BJ (cell line): ENCODE measurements at regions not wholly inside any gene's neighbourhood (a gene's known extent, or its start where the extent isn't known, plus 50 kb on each side); places are given as distances from the start of the nearest gene placed in this dataset.

Experiments
- CTCF ChIA-PET: fragments of 350-600 bp; formaldehyde crosslinking; extraction: SDS; loops from one replicate; lab custom pipeline; 2021; ENCODE audit warnings: antibody characterized with exemption, inconsistent platforms; lab: Yijun Ruan, JAX
- POLR2A ChIA-PET: fragments of 300-600 bp; sonication (Branson Sonifier 250); formaldehyde crosslinking; extraction: SDS; loops from one replicate; lab custom pipeline; 2021; ENCODE audit warnings: antibody characterized with exemption; lab: Charles Lee
- DNase-seq: peaks from one replicate; pipeline ENCODE4 v3.0.0-alpha.2; 2011; ENCODE audit warnings: low read depth
- H3K27me3 ChIP-seq: 2 replicates; pipeline ENCODE4 v1.6.0; 2011; ENCODE audit warnings: low read length; ENCODE audit not compliant: control insufficient read depth, insufficient read depth
- H3K36me3 ChIP-seq: 2 replicates; pipeline ENCODE4 v1.5.1; 2011; ENCODE audit warnings: low read length; ENCODE audit not compliant: control insufficient read depth, insufficient read depth
- H3K4me3 ChIP-seq: 2 replicates; pipeline ENCODE4 v1.5.1; 2011; ENCODE audit warnings: low read depth, mild to moderate bottlenecking, control low read depth, low read length
- CTCF ChIP-seq: IDR thresholded peaks from 2 replicates; pipeline ENCODE4 v1.5.1; 2011; ENCODE audit warnings: low read depth, mild to moderate bottlenecking, control low read depth, inconsistent platforms, low read length, moderate library complexity; ENCODE audit not compliant: insufficient read depth

- H3K27me3 ChIP-seq, result no peaks in the 10 kb centered on the region
- no peaks in the 10 kb centered on the region for H3K36me3 ChIP-seq
- H3K4me3 ChIP-seq, result no peak overlapping the region
- DNase-seq, result no peak
- POLR2A ChIA-PET, result no interaction called here
- CTCF ChIA-PET, result no interaction called here
- TF ChIP-seq CTCF, result no peak
Observed at GRCh38 chr5:114969482-114969881, 200.2 kb downstream of the TRIM36 start.

- ChIA-PET POLR2A (no interaction called here), CTCF (no interaction called here)
- DNase-seq, result no peak
- TF ChIP-seq CTCF, result no peak
- Histone ChIP-seq H3K36me3 (no peaks in the 10 kb centered on the region), H3K4me3 (no peak overlapping the region), H3K27me3 (no peaks in the 10 kb centered on the region)
Observed at GRCh38 chr5:114957384-114957783, 212.3 kb downstream of the TRIM36 start.

DNA sequence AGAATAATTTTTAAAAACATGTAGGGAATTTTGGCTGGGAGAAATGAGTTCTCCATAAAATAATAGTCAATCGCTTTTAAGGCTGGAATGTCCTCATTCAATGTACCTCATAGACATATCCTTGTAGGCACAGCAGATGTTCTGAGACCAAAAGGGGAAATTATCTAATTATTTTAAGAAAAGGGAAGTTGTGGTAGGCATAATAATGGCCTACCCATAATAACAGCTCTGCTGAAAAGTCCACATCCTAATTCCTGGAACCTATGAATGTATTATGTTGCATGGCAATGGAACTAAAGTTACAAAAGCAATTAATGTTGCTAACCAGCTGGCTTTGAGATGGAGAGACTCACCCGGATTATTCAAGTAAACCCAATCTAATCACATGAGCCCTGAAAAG, 216.1 kb downstream of the TRIM36 start:
- Histone ChIP-seq H3K4me3 (no peak overlapping the region), H3K27me3 (no peaks in the 10 kb centered on the region), H3K36me3 (no peaks in the 10 kb centered on the region)
- no peak for DNase-seq
- no peak for TF ChIP-seq CTCF
- ChIA-PET POLR2A (no interaction called here), CTCF (no interaction called here)

GRCh38 chr5:114952876-114953275, 216.8 kb downstream of the TRIM36 start:
- ChIA-PET POLR2A (no interaction called here), CTCF (no interaction called here)
- Histone ChIP-seq H3K27me3 (no peaks in the 10 kb centered on the region), H3K36me3 (no peaks in the 10 kb centered on the region), H3K4me3 (no peak overlapping the region)
- no peak for TF ChIP-seq CTCF
- no peak for DNase-seq

- TF ChIP-seq CTCF, result no peak
- POLR2A ChIA-PET, result no interaction called here
- CTCF ChIA-PET, result no interaction called here
- Histone ChIP-seq H3K4me3 (no peak overlapping the region), H3K27me3 (no peaks in the 10 kb centered on the region), H3K36me3 (no peaks in the 10 kb centered on the region)
- no peak for DNase-seq
Observed at GRCh38 chr5:114949756-114950155, 220.0 kb downstream of the TRIM36 start.
